ENCODE measurements at regions not wholly inside any gene's neighbourhood (a gene's known extent, or its start where the extent isn't known, plus 50 kb on each side); places are given as distances from the start of the nearest gene placed in this dataset.

GRCh38 chr7:84506151-84506550, 311.6 kb upstream of the SEMA3A start:
- TF ChIP-seq, protein P1, sequence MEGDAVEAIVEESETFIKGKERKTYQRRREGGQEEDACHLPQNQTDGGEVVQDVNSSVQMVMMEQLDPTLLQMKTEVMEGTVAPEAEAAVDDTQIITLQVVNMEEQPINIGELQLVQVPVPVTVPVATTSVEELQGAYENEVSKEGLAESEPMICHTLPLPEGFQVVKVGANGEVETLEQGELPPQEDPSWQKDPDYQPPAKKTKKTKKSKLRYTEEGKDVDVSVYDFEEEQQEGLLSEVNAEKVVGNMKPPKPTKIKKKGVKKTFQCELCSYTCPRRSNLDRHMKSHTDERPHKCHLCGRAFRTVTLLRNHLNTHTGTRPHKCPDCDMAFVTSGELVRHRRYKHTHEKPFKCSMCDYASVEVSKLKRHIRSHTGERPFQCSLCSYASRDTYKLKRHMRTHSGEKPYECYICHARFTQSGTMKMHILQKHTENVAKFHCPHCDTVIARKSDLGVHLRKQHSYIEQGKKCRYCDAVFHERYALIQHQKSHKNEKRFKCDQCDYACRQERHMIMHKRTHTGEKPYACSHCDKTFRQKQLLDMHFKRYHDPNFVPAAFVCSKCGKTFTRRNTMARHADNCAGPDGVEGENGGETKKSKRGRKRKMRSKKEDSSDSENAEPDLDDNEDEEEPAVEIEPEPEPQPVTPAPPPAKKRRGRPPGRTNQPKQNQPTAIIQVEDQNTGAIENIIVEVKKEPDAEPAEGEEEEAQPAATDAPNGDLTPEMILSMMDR (IDR thresholded peaks at IDR 0.05): no peak
- no peak for DNase-seq (ENCODE audit: extremely low spot score, unreplicated experiment)
- no peaks in the 10 kb centered on the region for H3K9me3 Mint-ChIP-seq (ENCODE audit: unreplicated experiment)
- no peak overlapping the region for H3K4me3 Mint-ChIP-seq (ENCODE audit: unreplicated experiment)
- H3K27me3 Mint-ChIP-seq (ENCODE audit: unreplicated experiment): no peaks in the 10 kb centered on the region
- no peak overlapping the region for H3K27ac Mint-ChIP-seq (ENCODE audit: unreplicated experiment)
- H3K36me3 Mint-ChIP-seq (ENCODE audit: unreplicated experiment): no peaks in the 10 kb centered on the region
- H3K4me1 Mint-ChIP-seq (ENCODE audit: unreplicated experiment): peaks cover 16% of the 10 kb centered on the region

DNA sequence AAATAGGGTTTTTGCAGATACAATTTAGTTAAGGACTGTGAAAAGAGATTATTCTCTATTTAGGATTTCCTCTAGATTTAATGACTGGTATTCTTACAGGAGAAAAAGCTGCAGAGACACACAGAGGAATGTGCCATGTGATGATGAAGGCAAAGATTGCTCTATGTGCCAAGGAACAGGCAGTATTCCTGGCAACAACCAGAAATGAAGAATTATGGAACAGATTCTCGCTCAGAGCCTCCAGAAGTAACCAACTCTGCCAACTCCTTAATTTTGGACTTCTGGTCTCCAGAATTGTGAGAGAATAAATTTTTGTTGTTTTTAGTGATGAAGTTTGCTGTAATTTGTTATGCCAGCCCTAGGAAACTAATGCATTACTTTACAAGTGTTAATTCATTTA, 307.6 kb upstream of the SEMA3A start:
- no peaks in the 10 kb centered on the region for H3K27me3 Mint-ChIP-seq (ENCODE audit: unreplicated experiment)
- TF ChIP-seq, protein P1 (IDR thresholded peaks at IDR 0.05): no peak
- H3K36me3 Mint-ChIP-seq (ENCODE audit: unreplicated experiment): no peaks in the 10 kb centered on the region
- no peak overlapping the region for H3K4me3 Mint-ChIP-seq (ENCODE audit: unreplicated experiment)
- no peak for DNase-seq (ENCODE audit: extremely low spot score, unreplicated experiment)
- no peaks in the 10 kb centered on the region for H3K4me1 Mint-ChIP-seq (ENCODE audit: unreplicated experiment)
- no peaks in the 10 kb centered on the region for H3K9me3 Mint-ChIP-seq (ENCODE audit: unreplicated experiment)
- H3K27ac Mint-ChIP-seq (ENCODE audit: unreplicated experiment): no peak overlapping the region

GRCh38 chr7:84497873-84498272, 303.3 kb upstream of the SEMA3A start:
- no peak for DNase-seq (ENCODE audit: extremely low spot score, unreplicated experiment)
- Mint-ChIP-seq H3K27ac (ENCODE audit: unreplicated experiment) (no peak overlapping the region), H3K4me1 (ENCODE audit: unreplicated experiment) (peaks cover 14% of the 10 kb centered on the region), H3K27me3 (ENCODE audit: unreplicated experiment) (no peaks in the 10 kb centered on the region), H3K4me3 (ENCODE audit: unreplicated experiment) (no peak overlapping the region), H3K36me3 (ENCODE audit: unreplicated experiment) (no peaks in the 10 kb centered on the region), H3K9me3 (ENCODE audit: unreplicated experiment) (no peaks in the 10 kb centered on the region)
- TF ChIP-seq, protein P1 (IDR thresholded peaks at IDR 0.05): no peak

- Mint-ChIP-seq H3K4me3 (ENCODE audit: unreplicated experiment) (no peak overlapping the region), H3K4me1 (ENCODE audit: unreplicated experiment) (peaks cover 32% of the 10 kb centered on the region), H3K27me3 (ENCODE audit: unreplicated experiment) (no peaks in the 10 kb centered on the region), H3K27ac (ENCODE audit: unreplicated experiment) (peak overlapping the region; percentile 45), H3K36me3 (ENCODE audit: unreplicated experiment) (no peaks in the 10 kb centered on the region), H3K9me3 (ENCODE audit: unreplicated experiment) (no peaks in the 10 kb centered on the region)
- no peak for DNase-seq (ENCODE audit: extremely low spot score, unreplicated experiment)
- TF ChIP-seq, protein P1 (IDR thresholded peaks at IDR 0.05): no peak
Measured at GRCh38 chr7:84495128-84495527, 300.5 kb upstream of the SEMA3A start.

- Mint-ChIP-seq H3K9me3 (ENCODE audit: unreplicated experiment) (no peaks in the 10 kb centered on the region), H3K4me1 (ENCODE audit: unreplicated experiment) (peaks cover 32% of the 10 kb centered on the region), H3K27me3 (ENCODE audit: unreplicated experiment) (no peaks in the 10 kb centered on the region), H3K27ac (ENCODE audit: unreplicated experiment) (no peak overlapping the region), H3K36me3 (ENCODE audit: unreplicated experiment) (no peaks in the 10 kb centered on the region), H3K4me3 (ENCODE audit: unreplicated experiment) (no peak overlapping the region)
- no peak for DNase-seq (ENCODE audit: extremely low spot score, unreplicated experiment)
- TF ChIP-seq, protein P1 (IDR thresholded peaks at IDR 0.05): no peak
Measured at GRCh38 chr7:84492098-84493034, 297.8 kb upstream of the SEMA3A start.

Measured in osteocyte (in vitro differentiated cells).